ENCODE measurements at regions not wholly inside any gene's neighbourhood (a gene's known extent, or its start where the extent isn't known, plus 50 kb on each side); places are given as distances from the start of the nearest gene placed in this dataset.

DNA sequence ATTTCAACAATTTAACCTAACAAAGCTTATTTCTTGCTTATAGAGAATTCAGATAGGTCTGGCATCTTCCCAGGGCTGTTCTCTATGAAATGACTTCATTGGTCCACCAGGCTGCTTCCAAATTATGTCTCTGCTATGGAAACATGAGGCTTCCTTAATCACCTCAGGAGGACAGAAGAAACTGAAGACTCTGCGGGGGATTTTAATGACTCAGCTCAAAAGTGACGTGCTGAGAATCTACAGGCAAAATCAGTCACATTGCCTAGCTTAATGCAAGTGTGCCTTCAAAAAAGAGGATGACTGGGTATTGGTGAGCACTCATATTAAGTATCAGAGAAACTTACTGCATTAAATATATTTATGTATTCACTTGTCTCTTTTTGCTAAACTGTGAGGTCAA is 315.5 kb upstream of the RGMB start:
- no peaks in the 10 kb centered on the region for H4K20me1 ChIP-seq (ENCODE audit: insufficient read depth)
- H3K36me3 ChIP-seq (ENCODE audit: insufficient read depth, low read length) = no peaks in the 10 kb centered on the region
- no peak overlapping the region for H3K4me3 ChIP-seq (ENCODE audit: low read length)
- no peaks in the 10 kb centered on the region for H3K9me3 ChIP-seq (ENCODE audit: low read length)
- no peaks in the 10 kb centered on the region for H3K9me2 ChIP-seq (ENCODE audit: insufficient read depth, low read length)
- no peak overlapping the region for H3K4me2 ChIP-seq (ENCODE audit: low read length)
- no peak overlapping the region for H3K27ac ChIP-seq (ENCODE audit: low read length)
- H3K9ac ChIP-seq (ENCODE audit: low read length) = no peak overlapping the region
- H3K79me2 ChIP-seq (replicated peaks; ENCODE audit: insufficient read depth, low read length) = no peaks in the 10 kb centered on the region
- no peak overlapping the region for H2AFZ ChIP-seq (ENCODE audit: low read depth, low read length)
- no peaks in the 10 kb centered on the region for H3F3A ChIP-seq (ENCODE audit: insufficient read depth, low read length, poor library complexity, severe bottlenecking)
- TF ChIP-seq RAD21 (conservative IDR thresholded peaks at IDR 0.05) = no peak
- TF ChIP-seq SMC3 (conservative IDR thresholded peaks at IDR 0.05; ENCODE audit: poor library complexity) = no peak
- no peak for TF ChIP-seq EP300 (conservative IDR thresholded peaks at IDR 0.05; ENCODE audit: poor library complexity, severe bottlenecking)
- no peak for TF ChIP-seq TAF1 (IDR thresholded peaks at IDR 0.05; ENCODE audit: low read depth)
- TF ChIP-seq EZH2 (IDR thresholded peaks at IDR 0.05; ENCODE audit: borderline replicate concordance, insufficient read depth, low read length, poor library complexity, severe bottlenecking) = no peak
- TF ChIP-seq, protein P1, sequence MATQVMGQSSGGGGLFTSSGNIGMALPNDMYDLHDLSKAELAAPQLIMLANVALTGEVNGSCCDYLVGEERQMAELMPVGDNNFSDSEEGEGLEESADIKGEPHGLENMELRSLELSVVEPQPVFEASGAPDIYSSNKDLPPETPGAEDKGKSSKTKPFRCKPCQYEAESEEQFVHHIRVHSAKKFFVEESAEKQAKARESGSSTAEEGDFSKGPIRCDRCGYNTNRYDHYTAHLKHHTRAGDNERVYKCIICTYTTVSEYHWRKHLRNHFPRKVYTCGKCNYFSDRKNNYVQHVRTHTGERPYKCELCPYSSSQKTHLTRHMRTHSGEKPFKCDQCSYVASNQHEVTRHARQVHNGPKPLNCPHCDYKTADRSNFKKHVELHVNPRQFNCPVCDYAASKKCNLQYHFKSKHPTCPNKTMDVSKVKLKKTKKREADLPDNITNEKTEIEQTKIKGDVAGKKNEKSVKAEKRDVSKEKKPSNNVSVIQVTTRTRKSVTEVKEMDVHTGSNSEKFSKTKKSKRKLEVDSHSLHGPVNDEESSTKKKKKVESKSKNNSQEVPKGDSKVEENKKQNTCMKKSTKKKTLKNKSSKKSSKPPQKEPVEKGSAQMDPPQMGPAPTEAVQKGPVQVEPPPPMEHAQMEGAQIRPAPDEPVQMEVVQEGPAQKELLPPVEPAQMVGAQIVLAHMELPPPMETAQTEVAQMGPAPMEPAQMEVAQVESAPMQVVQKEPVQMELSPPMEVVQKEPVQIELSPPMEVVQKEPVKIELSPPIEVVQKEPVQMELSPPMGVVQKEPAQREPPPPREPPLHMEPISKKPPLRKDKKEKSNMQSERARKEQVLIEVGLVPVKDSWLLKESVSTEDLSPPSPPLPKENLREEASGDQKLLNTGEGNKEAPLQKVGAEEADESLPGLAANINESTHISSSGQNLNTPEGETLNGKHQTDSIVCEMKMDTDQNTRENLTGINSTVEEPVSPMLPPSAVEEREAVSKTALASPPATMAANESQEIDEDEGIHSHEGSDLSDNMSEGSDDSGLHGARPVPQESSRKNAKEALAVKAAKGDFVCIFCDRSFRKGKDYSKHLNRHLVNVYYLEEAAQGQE (IDR thresholded peaks at IDR 0.05; ENCODE audit: borderline replicate concordance) = no peak
- TF ChIP-seq POLR2AphosphoS5 (IDR thresholded peaks at IDR 0.05) = no peak
- TF ChIP-seq MXI1 (conservative IDR thresholded peaks at IDR 0.05; ENCODE audit: poor library complexity, severe bottlenecking) = no peak
- TF ChIP-seq, protein P2, sequence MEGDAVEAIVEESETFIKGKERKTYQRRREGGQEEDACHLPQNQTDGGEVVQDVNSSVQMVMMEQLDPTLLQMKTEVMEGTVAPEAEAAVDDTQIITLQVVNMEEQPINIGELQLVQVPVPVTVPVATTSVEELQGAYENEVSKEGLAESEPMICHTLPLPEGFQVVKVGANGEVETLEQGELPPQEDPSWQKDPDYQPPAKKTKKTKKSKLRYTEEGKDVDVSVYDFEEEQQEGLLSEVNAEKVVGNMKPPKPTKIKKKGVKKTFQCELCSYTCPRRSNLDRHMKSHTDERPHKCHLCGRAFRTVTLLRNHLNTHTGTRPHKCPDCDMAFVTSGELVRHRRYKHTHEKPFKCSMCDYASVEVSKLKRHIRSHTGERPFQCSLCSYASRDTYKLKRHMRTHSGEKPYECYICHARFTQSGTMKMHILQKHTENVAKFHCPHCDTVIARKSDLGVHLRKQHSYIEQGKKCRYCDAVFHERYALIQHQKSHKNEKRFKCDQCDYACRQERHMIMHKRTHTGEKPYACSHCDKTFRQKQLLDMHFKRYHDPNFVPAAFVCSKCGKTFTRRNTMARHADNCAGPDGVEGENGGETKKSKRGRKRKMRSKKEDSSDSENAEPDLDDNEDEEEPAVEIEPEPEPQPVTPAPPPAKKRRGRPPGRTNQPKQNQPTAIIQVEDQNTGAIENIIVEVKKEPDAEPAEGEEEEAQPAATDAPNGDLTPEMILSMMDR (IDR thresholded peaks at IDR 0.05; ENCODE audit: poor library complexity, severe bottlenecking) = no peak
- H3K27me3 ChIP-seq (ENCODE audit: insufficient read depth, low read depth, low read length) = no peaks in the 10 kb centered on the region

DNA sequence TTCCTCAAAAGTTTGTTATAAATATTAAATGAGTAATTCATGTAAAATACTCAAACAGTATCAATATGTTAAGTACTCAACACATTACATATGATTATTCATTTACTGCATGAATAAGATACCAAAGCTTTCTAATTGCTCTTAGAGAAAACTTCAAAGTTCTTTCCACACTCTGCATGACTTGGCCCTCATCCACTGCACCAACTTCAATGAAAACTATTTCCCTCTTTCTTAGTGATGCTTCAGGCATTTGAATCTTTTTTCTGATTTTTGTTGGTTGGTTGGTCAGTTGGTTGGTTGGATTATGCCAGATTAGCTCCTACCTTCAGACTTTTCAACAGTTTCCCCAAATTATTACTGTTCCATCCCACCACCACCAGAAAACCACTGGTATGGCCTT is 314.7 kb upstream of the RGMB start:
- no peak overlapping the region for H3K4me3 ChIP-seq (ENCODE audit: low read length)
- no peak overlapping the region for H3K4me2 ChIP-seq (ENCODE audit: low read length)
- no peaks in the 10 kb centered on the region for H3K36me3 ChIP-seq (ENCODE audit: insufficient read depth, low read length)
- no peaks in the 10 kb centered on the region for H3K9me2 ChIP-seq (ENCODE audit: insufficient read depth, low read length)
- H3K27me3 ChIP-seq (ENCODE audit: insufficient read depth, low read depth, low read length) = no peaks in the 10 kb centered on the region
- no peaks in the 10 kb centered on the region for H4K20me1 ChIP-seq (ENCODE audit: insufficient read depth)
- no peak overlapping the region for H3K27ac ChIP-seq (ENCODE audit: low read length)
- no peak overlapping the region for H3K9ac ChIP-seq (ENCODE audit: low read length)
- no peaks in the 10 kb centered on the region for H3F3A ChIP-seq (ENCODE audit: insufficient read depth, low read length, poor library complexity, severe bottlenecking)
- no peaks in the 10 kb centered on the region for H3K79me2 ChIP-seq (replicated peaks; ENCODE audit: insufficient read depth, low read length)
- TF ChIP-seq EZH2 (IDR thresholded peaks at IDR 0.05; ENCODE audit: borderline replicate concordance, insufficient read depth, low read length, poor library complexity, severe bottlenecking) (no peak), RAD21 (conservative IDR thresholded peaks at IDR 0.05) (no peak), TAF1 (IDR thresholded peaks at IDR 0.05; ENCODE audit: low read depth) (no peak), EP300 (conservative IDR thresholded peaks at IDR 0.05; ENCODE audit: poor library complexity, severe bottlenecking) (no peak), SMC3 (conservative IDR thresholded peaks at IDR 0.05; ENCODE audit: poor library complexity) (no peak), MXI1 (conservative IDR thresholded peaks at IDR 0.05; ENCODE audit: poor library complexity, severe bottlenecking) (no peak), POLR2AphosphoS5 (IDR thresholded peaks at IDR 0.05) (no peak)
- TF ChIP-seq, protein P2 (IDR thresholded peaks at IDR 0.05; ENCODE audit: poor library complexity, severe bottlenecking) = no peak
- TF ChIP-seq, protein P1 (IDR thresholded peaks at IDR 0.05; ENCODE audit: borderline replicate concordance) = no peak
- no peaks in the 10 kb centered on the region for H3K9me3 ChIP-seq (ENCODE audit: low read length)
- H2AFZ ChIP-seq (ENCODE audit: low read depth, low read length) = no peak overlapping the region
